Astrocyte (in vitro differentiated cells and primary cell): ENCODE measurements at regions not wholly inside any gene's neighbourhood (a gene's known extent, or its start where the extent isn't known, plus 50 kb on each side); places are given as distances from the start of the nearest gene placed in this dataset.
"Not testable (repeated sequence)": the region's sequence is repeated elsewhere in the genome, so short reads cannot be mapped to it uniquely, and the experiment has no call there.

Experiments used
- DNase-seq: peaks from one replicate; pipeline ENCODE4 v3.0.0-alpha.2; 2010; ENCODE audit warnings: low read depth
- FAIRE-seq: peaks from 2 replicates; lab custom pipeline; 2011; peaks lifted over from hg19 to GRCh38; lab: Jason Lieb, UNC
- H2AFZ ChIP-seq: 2 replicates; pipeline ENCODE4 v1.6.0; 2012; ENCODE audit warnings: low read depth, low read length, inconsistent platforms
- H3K27ac ChIP-seq: 2 replicates; pipeline ENCODE4 v1.5.1; 2011; ENCODE audit warnings: low read depth, low read length, inconsistent platforms
- H3K27me3 ChIP-seq: 2 replicates; pipeline ENCODE4 v1.6.0; 2011; ENCODE audit warnings: low read length, inconsistent platforms; ENCODE audit not compliant: insufficient read depth
- H3K36me3 ChIP-seq: 2 replicates; pipeline ENCODE4 v1.5.1; 2011; ENCODE audit warnings: low read length, inconsistent platforms; ENCODE audit not compliant: insufficient read depth
- H3K4me1 ChIP-seq: 2 replicates; pipeline ENCODE4 v1.5.1; 2011; ENCODE audit warnings: low read length, inconsistent platforms; ENCODE audit not compliant: insufficient read depth
- H3K4me2 ChIP-seq: 2 replicates; pipeline ENCODE4 v1.6.0; 2012; ENCODE audit warnings: low read length, inconsistent platforms
- H3K4me3 ChIP-seq: 2 replicates; pipeline ENCODE4 v1.5.1; 2011; ENCODE audit warnings: low read depth, mild to moderate bottlenecking, low read length, inconsistent platforms; ENCODE audit not compliant: insufficient read depth
- H3K79me2 ChIP-seq: 2 replicates; pipeline ENCODE4 v1.6.0; 2012; ENCODE audit warnings: mild to moderate bottlenecking, low read length, inconsistent platforms; ENCODE audit not compliant: insufficient read depth
- H3K9ac ChIP-seq: 2 replicates; pipeline ENCODE4 v1.6.0; 2012; ENCODE audit warnings: mild to moderate bottlenecking, low read length, inconsistent platforms
- H3K9me3 ChIP-seq: 2 replicates; pipeline ENCODE4 v1.5.1; 2012; ENCODE audit warnings: low read depth, mild to moderate bottlenecking, low read length, inconsistent platforms; ENCODE audit not compliant: insufficient read depth
- H4K20me1 ChIP-seq: 2 replicates; pipeline ENCODE4 v1.6.0; 2012; ENCODE audit warnings: low read length, inconsistent platforms; ENCODE audit not compliant: insufficient read depth
- H3K27ac Mint-ChIP-seq: one replicate; pipeline ENCODE4 v1.8.0; 2021; ENCODE audit warnings: mild to moderate bottlenecking, mixed read lengths; ENCODE audit not compliant: unreplicated experiment
- H3K27me3 Mint-ChIP-seq: one replicate; pipeline ENCODE4 v1.8.0; 2021; ENCODE audit warnings: low read depth, mixed read lengths; ENCODE audit not compliant: unreplicated experiment
- H3K36me3 Mint-ChIP-seq: one replicate; pipeline ENCODE4 v1.8.0; 2021; ENCODE audit warnings: low read depth, mixed read lengths; ENCODE audit not compliant: unreplicated experiment
- H3K4me1 Mint-ChIP-seq: one replicate; pipeline ENCODE4 v1.8.0; 2021; ENCODE audit warnings: low read depth, mixed read lengths; ENCODE audit not compliant: unreplicated experiment
- H3K4me3 Mint-ChIP-seq: one replicate; pipeline ENCODE4 v1.8.0; 2021; ENCODE audit warnings: mild to moderate bottlenecking, moderate library complexity, mixed read lengths; ENCODE audit not compliant: unreplicated experiment
- H3K9me3 Mint-ChIP-seq: one replicate; pipeline ENCODE4 v1.8.0; 2021; ENCODE audit warnings: mild to moderate bottlenecking, mixed read lengths; ENCODE audit not compliant: unreplicated experiment
- EZH2 ChIP-seq: IDR thresholded peaks from 2 replicates; pipeline ENCODE4 v1.6.1; 2012; ENCODE audit warnings: mild to moderate bottlenecking, low read length, inconsistent platforms; ENCODE audit not compliant: insufficient read depth
- TF ChIP-seq, protein P1 (sequence below): IDR thresholded peaks from 2 replicates; pipeline ENCODE4 v1.5.1; 2011; ENCODE audit warnings: low read depth, mild to moderate bottlenecking, inconsistent platforms, low read length, moderate library complexity; ENCODE audit not compliant: insufficient read depth

DNA sequence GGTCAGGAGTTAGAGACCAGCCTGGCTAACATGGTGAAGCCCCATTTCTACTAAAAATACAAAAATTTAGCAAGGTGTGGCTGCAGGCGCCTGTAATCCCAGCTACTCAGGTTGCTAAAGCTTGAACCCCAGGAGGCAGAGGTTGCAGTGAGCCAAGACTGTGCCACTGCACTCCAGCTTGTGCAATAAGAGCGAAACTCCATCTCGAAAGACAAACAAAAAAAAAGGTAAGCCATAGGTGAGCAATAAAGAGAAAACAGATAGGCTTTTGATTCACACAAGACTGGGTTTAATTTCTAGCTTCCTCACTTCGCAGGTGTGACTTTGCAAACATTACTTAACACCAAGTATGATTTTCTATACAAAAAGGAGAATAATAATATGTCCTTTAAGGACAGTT, 72.3 kb upstream of the ACBD5 start:
- FAIRE-seq (no peak), DNase-seq (no peak)
- Histone ChIP-seq H3K4me3 (no peak overlapping the region), H4K20me1 (no peaks in the 10 kb centered on the region), H3K27ac (no peak overlapping the region), H3K9ac (no peak overlapping the region), H3K27me3 (no peaks in the 10 kb centered on the region), H3K4me1 (no peaks in the 10 kb centered on the region), H3K9me3 (no peaks in the 10 kb centered on the region), H3K36me3 (no peaks in the 10 kb centered on the region), H2AFZ (no peak overlapping the region), H3K4me2 (no peak overlapping the region), H3K79me2 (no peaks in the 10 kb centered on the region)
- Mint-ChIP-seq H3K36me3 (no peaks in the 10 kb centered on the region), H3K4me3 (no peak overlapping the region), H3K9me3 (no peaks in the 10 kb centered on the region), H3K27ac (no peak overlapping the region), H3K4me1 (peaks cover 8% of the 10 kb centered on the region), H3K27me3 (no peaks in the 10 kb centered on the region)
- TF ChIP-seq EZH2 = no peak
- TF ChIP-seq, protein P1, sequence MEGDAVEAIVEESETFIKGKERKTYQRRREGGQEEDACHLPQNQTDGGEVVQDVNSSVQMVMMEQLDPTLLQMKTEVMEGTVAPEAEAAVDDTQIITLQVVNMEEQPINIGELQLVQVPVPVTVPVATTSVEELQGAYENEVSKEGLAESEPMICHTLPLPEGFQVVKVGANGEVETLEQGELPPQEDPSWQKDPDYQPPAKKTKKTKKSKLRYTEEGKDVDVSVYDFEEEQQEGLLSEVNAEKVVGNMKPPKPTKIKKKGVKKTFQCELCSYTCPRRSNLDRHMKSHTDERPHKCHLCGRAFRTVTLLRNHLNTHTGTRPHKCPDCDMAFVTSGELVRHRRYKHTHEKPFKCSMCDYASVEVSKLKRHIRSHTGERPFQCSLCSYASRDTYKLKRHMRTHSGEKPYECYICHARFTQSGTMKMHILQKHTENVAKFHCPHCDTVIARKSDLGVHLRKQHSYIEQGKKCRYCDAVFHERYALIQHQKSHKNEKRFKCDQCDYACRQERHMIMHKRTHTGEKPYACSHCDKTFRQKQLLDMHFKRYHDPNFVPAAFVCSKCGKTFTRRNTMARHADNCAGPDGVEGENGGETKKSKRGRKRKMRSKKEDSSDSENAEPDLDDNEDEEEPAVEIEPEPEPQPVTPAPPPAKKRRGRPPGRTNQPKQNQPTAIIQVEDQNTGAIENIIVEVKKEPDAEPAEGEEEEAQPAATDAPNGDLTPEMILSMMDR = no peak

DNA sequence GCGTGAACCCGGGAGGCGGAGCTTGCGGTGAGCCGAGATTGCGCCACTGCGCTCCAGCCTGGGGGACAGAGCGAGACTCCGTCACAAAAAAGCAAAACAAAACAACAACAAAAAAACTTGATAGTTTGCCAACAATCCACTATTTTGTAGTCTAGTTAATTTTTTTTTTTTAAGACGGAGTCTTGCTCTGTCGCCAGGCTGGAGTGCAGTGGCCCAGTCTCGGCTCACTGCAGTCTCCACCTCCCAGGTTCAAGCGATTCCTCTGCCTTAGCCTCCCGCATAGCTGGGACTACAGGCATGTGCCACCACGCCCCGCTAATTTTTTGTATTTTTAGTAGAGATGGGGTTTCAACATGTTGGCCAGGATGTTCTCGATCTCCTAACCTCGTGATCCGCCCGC, 71.2 kb upstream of the ACBD5 start:
- FAIRE-seq = not testable (repeated sequence)

DNA sequence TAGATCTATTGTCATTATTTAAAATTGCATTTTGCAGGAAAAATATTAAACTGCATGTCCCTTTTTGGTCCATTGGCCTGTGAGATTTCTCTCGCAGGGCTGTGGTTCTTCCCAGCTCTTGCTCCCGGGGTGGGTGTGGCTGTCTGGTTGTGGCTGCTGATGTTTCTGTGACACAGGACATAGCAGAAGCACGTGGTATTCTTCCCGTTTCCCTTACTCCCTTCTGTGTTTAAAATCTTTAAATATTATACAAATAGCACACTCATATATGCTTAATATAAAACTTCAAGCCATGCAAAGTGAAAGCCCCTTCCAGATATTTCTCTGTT, 57.9 kb upstream of the ACBD5 start:
- not testable (repeated sequence) for H3K27ac Mint-ChIP-seq, H3K9ac ChIP-seq, DNase-seq

More for the DNA sequence above, 71.2 kb upstream of the ACBD5 start:
- not testable (repeated sequence) for H3K27me3 ChIP-seq, H3K4me3 ChIP-seq, H3K36me3 ChIP-seq, H3K4me3 Mint-ChIP-seq, DNase-seq, H3K9me3 ChIP-seq, H3K4me1 ChIP-seq, H3K79me2 ChIP-seq, H3K27ac ChIP-seq, H3K9me3 Mint-ChIP-seq, H3K27ac Mint-ChIP-seq, H4K20me1 ChIP-seq, H3K4me2 ChIP-seq, H2AFZ ChIP-seq, H3K27me3 Mint-ChIP-seq, H3K9ac ChIP-seq, H3K36me3 Mint-ChIP-seq, H3K4me1 Mint-ChIP-seq

More for the DNA sequence above, 57.9 kb upstream of the ACBD5 start:
- not testable (repeated sequence) for H3K27me3 ChIP-seq, H3K36me3 Mint-ChIP-seq, H3K9me3 ChIP-seq, H3K27me3 Mint-ChIP-seq, H3K4me1 Mint-ChIP-seq, H4K20me1 ChIP-seq, H3K36me3 ChIP-seq, H3K4me1 ChIP-seq, H3K79me2 ChIP-seq, H3K4me3 Mint-ChIP-seq, H3K4me3 ChIP-seq, H3K9me3 Mint-ChIP-seq, H3K4me2 ChIP-seq, FAIRE-seq, H2AFZ ChIP-seq, H3K27ac ChIP-seq
